Mucosa of descending colon (tissue), 3 donors: ENCODE measurements at regions not wholly inside any gene's neighbourhood (a gene's known extent, or its start where the extent isn't known, plus 50 kb on each side); places are given as distances from the start of the nearest gene placed in this dataset.

Source experiments
- ATAC-seq: fragments of 200-7000 bp; cut with Tn5 transposase; one replicate; pipeline ENCODE4 v1.9.1; 2020; ENCODE audit warnings: mild to moderate bottlenecking, moderate library complexity
- DNase-seq, 3 donors: peaks; one replicate each; pipeline ENCODE4 v3.0.0-alpha.2; 2020
- H3K36me3 ChIP-seq: fragments of 200-600 bp; one replicate; pipeline ENCODE4 v1.8.0; 2021; ENCODE audit warnings: low read depth, mild to moderate bottlenecking
- H3K4me1 ChIP-seq: fragments of 200-600 bp; one replicate; pipeline ENCODE4 v1.8.0; 2021; ENCODE audit warnings: low read depth, mild to moderate bottlenecking
- H3K4me3 ChIP-seq: fragments of 200-600 bp; one replicate; pipeline ENCODE4 v1.8.0; 2021; ENCODE audit warnings: mild to moderate bottlenecking
- H3K9me3 ChIP-seq: fragments of 200-600 bp; one replicate; pipeline ENCODE4 v1.8.0; 2021; ENCODE audit warnings: mild to moderate bottlenecking
- CTCF ChIP-seq: fragments of 200-600 bp; IDR thresholded peaks from one replicate; pipeline ENCODE4 v1.8.0; 2022; ENCODE audit warnings: antibody characterized with exemption, mild to moderate bottlenecking
- intact Hi-C, 2 donors: fragments of 100-400 bp; cut with DNase I in 1 of 2; cut with micrococcal nuclease in 1 of 2; formaldehyde crosslinking; loops; one replicate each; pipeline versions ENCODE4 v1.11.0 to v1.11.1; 2022; cut with DNase I, micrococcal nuclease
- donor health status: DM: no; HTN: no; CAD: no; lungs with moderate emphysema.
- donor health status: DM: no; HTN: no; CAD: no.
- donor health status: DM: no; HTN: yes; CAD: no.

- H3K36me3 ChIP-seq = no peaks in the 10 kb centered on the region
- H3K9me3 ChIP-seq = peaks cover 10% of the 10 kb centered on the region
- H3K4me1 ChIP-seq = no peaks in the 10 kb centered on the region
- H3K4me3 ChIP-seq = no peak overlapping the region
- no peak for TF ChIP-seq CTCF
- intact Hi-C loops = no loop called here
- ATAC-seq (no peak), DNase-seq (no peak)
Measured at GRCh38 chr14:48378541-48378940, 703.1 kb upstream of the MDGA2 start.

- no peaks in the 10 kb centered on the region for H3K36me3 ChIP-seq
- TF ChIP-seq CTCF = no peak
Measured at GRCh38 chr14:48373981-48374380, 698.6 kb upstream of the MDGA2 start.

GRCh38 chr14:48350971-48351370, 675.6 kb upstream of the MDGA2 start:
- intact Hi-C loops = no loop called here
- Histone ChIP-seq H3K4me3 (no peak overlapping the region), H3K9me3 (peaks cover 23% of the 10 kb centered on the region), H3K4me1 (no peaks in the 10 kb centered on the region), H3K36me3 (no peaks in the 10 kb centered on the region)
- DNase-seq = no peak
- ATAC-seq = no peak
- TF ChIP-seq CTCF = no peak

More at GRCh38 chr14:48373981-48374380, 698.6 kb upstream of the MDGA2 start:
- no peak for DNase-seq
- Histone ChIP-seq H3K4me1 (no peaks in the 10 kb centered on the region), H3K4me3 (no peak overlapping the region), H3K9me3 (peaks cover 10% of the 10 kb centered on the region)
- no peak for ATAC-seq
- intact Hi-C loops = no loop called here

- Histone ChIP-seq H3K4me1 (no peaks in the 10 kb centered on the region), H3K36me3 (no peaks in the 10 kb centered on the region), H3K9me3 (peaks cover 21% of the 10 kb centered on the region), H3K4me3 (no peak overlapping the region)
- TF ChIP-seq CTCF = no peak
- DNase-seq (no peak), ATAC-seq (no peak)
- intact Hi-C loops = no loop called here
Measured at GRCh38 chr14:48349689-48350088, 674.3 kb upstream of the MDGA2 start.

- DNase-seq (no peak), ATAC-seq (no peak)
- no peak overlapping the region for H3K4me3 ChIP-seq
- H3K9me3 ChIP-seq = peaks cover 33% of the 10 kb centered on the region
- H3K36me3 ChIP-seq = no peaks in the 10 kb centered on the region
- no peaks in the 10 kb centered on the region for H3K4me1 ChIP-seq
- intact Hi-C loops = no loop called here
- TF ChIP-seq CTCF = no peak
Measured at GRCh38 chr14:48341069-48341468, 665.7 kb upstream of the MDGA2 start.

GRCh38 chr14:48333221-48333920, 658.0 kb upstream of the MDGA2 start:
- Histone ChIP-seq H3K4me1 (no peaks in the 10 kb centered on the region), H3K4me3 (no peak overlapping the region), H3K36me3 (no peaks in the 10 kb centered on the region), H3K9me3 (peaks cover 18% of the 10 kb centered on the region)
- ATAC-seq (no peak), DNase-seq (no peak)
- TF ChIP-seq CTCF = no peak
- intact Hi-C loops = no loop called here
